ENCODE measurements at regions not wholly inside any gene's neighbourhood (a gene's known extent, or its start where the extent isn't known, plus 50 kb on each side); places are given as distances from the start of the nearest gene placed in this dataset.
A peak's percentile ranks its signal among the peaks of the same experiment; 100 is the strongest.

DNA sequence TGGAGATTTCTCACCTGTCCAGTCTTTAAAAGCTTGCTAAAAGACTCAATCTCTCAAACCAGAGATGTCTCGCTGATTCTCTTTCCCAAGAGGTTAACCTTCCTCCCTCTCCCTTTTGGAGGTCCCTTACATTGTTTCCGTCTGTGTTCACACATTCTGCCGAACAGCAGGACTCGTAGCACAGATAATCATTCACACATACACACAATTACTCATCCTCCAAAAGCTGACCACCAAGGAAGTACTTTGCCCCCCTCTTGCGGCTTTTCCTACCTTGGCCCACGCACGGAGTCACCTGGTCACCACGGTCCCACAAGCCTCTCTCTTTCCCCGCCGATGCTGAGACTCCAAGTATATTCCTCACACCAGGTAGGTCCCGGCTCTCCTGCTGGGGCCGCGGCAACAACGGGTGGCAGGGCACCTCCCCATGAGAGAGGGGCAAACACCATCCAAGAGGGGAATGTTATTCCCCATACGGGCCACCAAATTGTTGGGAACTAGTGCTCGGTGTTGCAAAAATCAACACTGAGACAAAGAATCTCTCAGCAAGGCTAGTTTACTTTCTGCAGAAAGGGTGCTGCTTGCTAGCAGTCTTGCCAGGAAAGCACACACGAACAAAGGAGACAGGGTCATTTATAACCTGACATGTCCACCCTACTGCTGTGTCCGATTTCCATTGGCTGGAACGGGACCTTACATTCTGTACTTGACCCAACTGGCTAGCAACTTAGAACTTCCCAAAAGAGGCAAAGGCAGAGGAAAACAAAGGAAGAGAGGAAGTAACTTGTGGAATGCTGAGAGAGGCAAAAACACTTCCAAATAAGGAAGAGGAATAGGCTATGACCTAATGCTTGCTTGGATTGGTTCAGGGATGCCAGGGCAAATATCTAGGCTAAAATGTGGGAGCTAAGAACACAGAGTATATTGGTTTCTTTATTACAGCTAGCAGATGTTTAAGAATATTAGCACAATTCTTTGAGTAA, 102.1 kb upstream of the NECTIN3 start:
- H3K4me1 Mint-ChIP-seq = no peaks in the 10 kb centered on the region
- no peak overlapping the region for H2BK20ac ChIP-seq (ENCODE audit: low read depth, low read length, poor library complexity, severe bottlenecking)
- H3K36me3 Mint-ChIP-seq (ENCODE audit: insufficient read depth in 1 of 3, low read depth in 3 of 3) = peaks cover 23 to 61% (median 36%) of the 10 kb centered on the region in 3 experiments
- no peak overlapping the region for H2AFZ ChIP-seq (ENCODE audit: low read length)
- no peaks in the 10 kb centered on the region for H3K23me2 ChIP-seq (ENCODE audit: insufficient read length, low read depth, low read length, poor library complexity, severe bottlenecking)
- TF ChIP-seq, protein P1, sequence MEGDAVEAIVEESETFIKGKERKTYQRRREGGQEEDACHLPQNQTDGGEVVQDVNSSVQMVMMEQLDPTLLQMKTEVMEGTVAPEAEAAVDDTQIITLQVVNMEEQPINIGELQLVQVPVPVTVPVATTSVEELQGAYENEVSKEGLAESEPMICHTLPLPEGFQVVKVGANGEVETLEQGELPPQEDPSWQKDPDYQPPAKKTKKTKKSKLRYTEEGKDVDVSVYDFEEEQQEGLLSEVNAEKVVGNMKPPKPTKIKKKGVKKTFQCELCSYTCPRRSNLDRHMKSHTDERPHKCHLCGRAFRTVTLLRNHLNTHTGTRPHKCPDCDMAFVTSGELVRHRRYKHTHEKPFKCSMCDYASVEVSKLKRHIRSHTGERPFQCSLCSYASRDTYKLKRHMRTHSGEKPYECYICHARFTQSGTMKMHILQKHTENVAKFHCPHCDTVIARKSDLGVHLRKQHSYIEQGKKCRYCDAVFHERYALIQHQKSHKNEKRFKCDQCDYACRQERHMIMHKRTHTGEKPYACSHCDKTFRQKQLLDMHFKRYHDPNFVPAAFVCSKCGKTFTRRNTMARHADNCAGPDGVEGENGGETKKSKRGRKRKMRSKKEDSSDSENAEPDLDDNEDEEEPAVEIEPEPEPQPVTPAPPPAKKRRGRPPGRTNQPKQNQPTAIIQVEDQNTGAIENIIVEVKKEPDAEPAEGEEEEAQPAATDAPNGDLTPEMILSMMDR (conservative IDR thresholded peaks at IDR 0.05) = no peak
- no peak overlapping the region for H4K91ac ChIP-seq (ENCODE audit: insufficient read length, low read depth, low read length)
- H3K27me3 Mint-ChIP-seq (ENCODE audit: low read depth) = no peaks in the 10 kb centered on the region
- H3K27ac Mint-ChIP-seq = peak overlapping the region in 1 of 3 experiments; percentile 92; a peak in 2 of 7 replicates
- no peaks in the 10 kb centered on the region for H3K27me3 ChIP-seq (ENCODE audit: insufficient read depth, low read length)
- H4K20me1 ChIP-seq (ENCODE audit: control insufficient read depth, insufficient read depth, insufficient read length) = no peaks in the 10 kb centered on the region
- no peak for DNase-seq
- peak overlapping the region; percentile 77 for H2BK120ac ChIP-seq (ENCODE audit: low read depth, low read length, poor library complexity, severe bottlenecking)
- no peak overlapping the region for H3K18ac ChIP-seq (ENCODE audit: insufficient read length, low read depth, low read length)
- peaks cover 11% of the 10 kb centered on the region for H3K9me3 ChIP-seq (ENCODE audit: control insufficient read depth, low read depth, low read length)
- H3K14ac ChIP-seq (ENCODE audit: insufficient read depth, low read length) = no peak overlapping the region
- no peak overlapping the region for H3K4me3 Mint-ChIP-seq
- no peak overlapping the region for H2AK5ac ChIP-seq (ENCODE audit: insufficient read length, low read length)
- peak overlapping the region; percentile 87 for H3K56ac ChIP-seq (ENCODE audit: insufficient read length, low read depth, low read length)
- no peaks in the 10 kb centered on the region for H3K79me1 ChIP-seq (ENCODE audit: insufficient read depth, low read depth, low read length, poor library complexity, severe bottlenecking)
- H3K79me2 ChIP-seq (ENCODE audit: insufficient read depth, low read length) = peaks cover 20% of the 10 kb centered on the region; the same call in 1 of the 2 replicates
- peak overlapping the region; percentile 99 for H4K8ac ChIP-seq (replicated peaks; ENCODE audit: insufficient read length, low read depth, low read length)
- no peak overlapping the region for H3K23ac ChIP-seq (ENCODE audit: insufficient read length, low read depth, low read length)
- peak overlapping the region; percentile 64 for H3K27ac ChIP-seq (ENCODE audit: insufficient read length, low read depth, low read length)
- H4K5ac ChIP-seq (ENCODE audit: insufficient read length, low read depth, low read length) = peak overlapping the region; percentile 51
- H3K9ac ChIP-seq (ENCODE audit: extremely low read depth, insufficient read length, low read length) = peak overlapping the region; percentile 98
- H3K9me3 Mint-ChIP-seq = peaks cover 24 to 32% of the 10 kb centered on the region in 2 experiments
- no CpG with 5 or more reads among the region's 19 CpGs for WGBS (ENCODE audit: extremely low coverage, insufficient read length, low lambda C conversion rate)
- no peak overlapping the region for H2BK12ac ChIP-seq (ENCODE audit: insufficient read length, low read depth, low read length)
- no peak overlapping the region for H3T11ph ChIP-seq (ENCODE audit: low read length)
- peak overlapping the region; percentile 44 for H3K4me2 ChIP-seq (ENCODE audit: insufficient read depth, insufficient read length, low read length)
- peak overlapping the region; percentile 53 for H2BK5ac ChIP-seq (ENCODE audit: insufficient read length, low read length)
- no peak overlapping the region for H2BK15ac ChIP-seq (ENCODE audit: low read depth, low read length)
- peak overlapping the region; percentile 54; the same call in 1 of the 2 replicates for H3K4ac ChIP-seq (ENCODE audit: low read depth, low read length)
- no peaks in the 10 kb centered on the region for H3K4me1 ChIP-seq (ENCODE audit: insufficient read depth, low read length)

Measured in H9 (cell line).